ENCODE measurements at regions not wholly inside any gene's neighbourhood (a gene's known extent, or its start where the extent isn't known, plus 50 kb on each side); places are given as distances from the start of the nearest gene placed in this dataset.
A peak's percentile ranks its signal among the peaks of the same experiment; 100 is the strongest.

- TF ChIP-seq ELF1 (CRISPR knock-in tag; IDR thresholded peaks at IDR 0.05) (peak; percentile 45), RERE (CRISPR knock-in tag; IDR thresholded peaks at IDR 0.05; ENCODE audit: low read depth) (0 out of 2 replicates have a peak, but pooled peaks have one; percentile 25), HHEX (CRISPR knock-in tag; IDR thresholded peaks at IDR 0.05) (no peak), ZNF207 (IDR thresholded peaks at IDR 0.05; ENCODE audit: borderline replicate concordance) (no peak), ZNF18 (CRISPR knock-in tag; IDR thresholded peaks at IDR 0.05; ENCODE audit: insufficient replicate concordance) (peak; percentile 91), PAX8 (CRISPR knock-in tag; IDR thresholded peaks at IDR 0.05; ENCODE audit: borderline replicate concordance) (no peak), ZNF577 (CRISPR knock-in tag; IDR thresholded peaks at IDR 0.05; ENCODE audit: borderline replicate concordance, low read depth) (no peak), NFYC (CRISPR knock-in tag; IDR thresholded peaks at IDR 0.05) (no peak), MLLT10 (CRISPR knock-in tag; IDR thresholded peaks at IDR 0.05) (no peak), GPBP1L1 (CRISPR knock-in tag; IDR thresholded peaks at IDR 0.05) (no peak), JUN (CRISPR knock-in tag; IDR thresholded peaks at IDR 0.05) (0 out of 2 replicates have a peak, but pooled peaks have one; percentile 62), PATZ1 (CRISPR knock-in tag; IDR thresholded peaks at IDR 0.05) (peak; percentile 31; the same call in 1 of the 2 replicates), ZFAT (CRISPR knock-in tag; conservative IDR thresholded peaks at IDR 0.05) (no peak), POLR2AphosphoS5 (IDR thresholded peaks at IDR 0.05; ENCODE audit: low read depth, low read length) (no peak), BRF2 (CRISPR knock-in tag; IDR thresholded peaks at IDR 0.05) (no peak), KLF11 (CRISPR knock-in tag; IDR thresholded peaks at IDR 0.05) (no peak), ZNF670 (CRISPR knock-in tag; IDR thresholded peaks at IDR 0.05; ENCODE audit: borderline replicate concordance) (no peak)
Observed at GRCh38 chr2:215498431-215498830, 62.6 kb upstream of the FN1 start (continued).

Data from HepG2 (cell line).